ENCODE measurements at regions not wholly inside any gene's neighbourhood (a gene's known extent, or its start where the extent isn't known, plus 50 kb on each side); places are given as distances from the start of the nearest gene placed in this dataset.

DNA sequence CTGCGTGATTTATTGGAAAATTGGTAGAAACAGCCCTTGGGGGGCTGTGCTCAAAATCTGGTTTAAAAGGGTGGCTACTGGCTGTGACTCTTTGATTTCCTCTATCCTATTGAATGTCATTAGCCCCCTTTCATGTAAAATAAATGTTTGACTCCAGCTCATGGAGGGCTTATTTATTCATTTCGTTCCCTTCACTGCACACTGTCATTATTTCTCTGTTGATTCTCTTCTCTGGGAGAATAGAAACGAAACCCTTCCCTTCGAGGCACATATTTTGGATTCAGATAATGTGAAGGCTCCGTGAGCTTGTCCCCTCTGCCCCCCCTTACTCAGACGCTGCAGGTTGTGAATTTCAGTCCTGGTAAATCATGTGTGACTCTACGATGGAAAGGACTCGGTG, 203.9 kb upstream of the GPR26 start:
- DNase-seq: no peak

DNA sequence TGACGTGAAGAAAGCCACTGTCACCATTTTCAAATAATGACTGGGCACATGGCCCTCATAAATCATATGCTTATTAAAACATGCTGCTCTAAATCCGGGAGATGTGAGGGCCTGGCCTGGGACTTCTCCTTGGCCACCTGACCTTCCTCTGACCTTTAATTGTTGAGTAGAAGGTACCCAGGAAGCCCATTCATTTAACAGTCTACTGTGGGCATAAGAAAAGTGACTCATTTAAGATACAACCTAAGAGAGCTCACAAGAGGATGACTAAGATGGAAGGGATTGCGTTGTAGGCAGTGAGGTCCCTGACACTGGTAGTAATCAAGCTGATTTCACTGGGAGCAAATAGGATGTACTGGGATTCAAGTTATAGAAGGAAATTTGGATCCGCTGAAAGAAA, 203.4 kb upstream of the GPR26 start:
- no peak for DNase-seq

DNA sequence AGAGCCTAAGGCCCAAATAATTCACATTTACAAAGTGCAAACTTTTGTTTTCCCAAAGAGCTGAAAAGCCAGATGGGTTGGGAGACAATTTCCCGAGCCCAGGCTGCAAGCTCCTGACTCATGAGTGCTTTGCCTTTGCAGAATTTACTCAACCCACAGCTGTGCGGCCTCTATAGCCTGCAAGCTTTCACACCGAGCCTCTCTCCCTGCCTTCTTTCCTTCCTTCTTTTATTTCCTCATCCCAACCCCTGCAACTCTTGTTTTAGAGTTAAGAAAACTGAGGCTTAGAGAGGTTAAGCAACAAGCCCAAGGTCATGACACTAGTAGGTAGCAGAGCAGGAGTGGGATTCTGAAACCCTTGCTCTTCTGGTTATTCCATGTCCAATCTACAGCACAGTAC, 203.0 kb upstream of the GPR26 start:
- no peak for DNase-seq

DNA sequence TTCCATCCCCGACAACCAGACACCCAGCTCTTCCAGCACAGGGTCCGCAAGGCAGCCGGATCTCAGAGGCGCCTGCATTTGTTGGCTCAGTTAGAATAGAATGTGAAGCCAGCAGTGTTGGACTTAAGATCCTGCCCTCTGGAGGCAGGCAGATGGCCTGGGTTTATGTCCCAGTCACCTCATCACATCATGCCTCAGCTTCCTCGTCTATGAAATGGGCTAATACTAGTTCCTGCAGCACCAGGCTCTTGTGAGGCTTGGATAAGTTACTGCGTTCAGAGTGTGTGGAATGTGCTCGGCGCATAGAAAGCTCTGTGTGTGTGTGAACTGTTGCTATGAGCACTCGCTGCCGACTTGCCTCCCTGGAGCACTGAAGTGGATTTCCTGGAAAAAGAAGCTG, 202.5 kb upstream of the GPR26 start:
- DNase-seq: no peak

DNA sequence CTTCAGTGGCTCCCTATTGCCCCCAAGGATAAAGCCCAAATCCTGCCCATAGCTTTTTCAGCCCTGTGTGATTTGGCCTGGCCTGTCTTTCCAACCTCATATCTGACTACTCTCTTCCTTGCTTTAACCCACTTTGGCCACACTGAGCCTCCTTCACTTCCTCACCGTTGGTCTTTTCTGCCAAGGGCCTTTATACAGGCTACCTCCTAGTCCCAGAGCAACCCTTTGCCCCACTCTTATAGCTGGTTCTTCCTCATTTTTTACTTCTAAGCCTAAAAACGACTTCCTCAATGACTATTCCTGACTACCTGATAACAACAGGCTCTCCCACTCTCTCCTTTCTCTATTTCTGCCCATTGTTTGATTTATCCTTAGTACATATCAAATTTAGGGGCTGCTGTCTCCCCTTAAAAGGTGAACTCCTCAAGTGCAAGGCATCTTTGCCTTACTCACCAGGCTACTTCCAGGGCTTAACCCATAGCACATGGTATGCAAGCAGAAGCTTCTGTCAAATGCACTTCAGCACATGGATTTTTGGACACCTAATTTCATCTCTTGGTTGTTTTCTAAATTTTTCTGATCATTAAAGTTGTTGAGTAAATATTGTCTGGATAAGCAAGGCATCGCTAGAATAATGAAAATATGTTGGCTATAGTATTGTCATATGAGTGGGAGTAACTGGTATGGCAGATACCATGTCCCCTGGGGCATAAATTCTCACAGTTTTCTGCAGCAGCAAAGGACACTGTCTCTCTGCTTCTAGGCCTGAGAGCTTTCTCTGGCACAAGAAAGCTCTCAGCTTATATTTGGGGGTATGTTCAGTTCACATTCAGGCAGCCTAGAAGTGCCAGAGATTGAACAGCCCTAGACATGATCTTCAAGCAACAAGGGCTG, 201.5 kb upstream of the GPR26 start:
- DNase-seq: no peak

DNA sequence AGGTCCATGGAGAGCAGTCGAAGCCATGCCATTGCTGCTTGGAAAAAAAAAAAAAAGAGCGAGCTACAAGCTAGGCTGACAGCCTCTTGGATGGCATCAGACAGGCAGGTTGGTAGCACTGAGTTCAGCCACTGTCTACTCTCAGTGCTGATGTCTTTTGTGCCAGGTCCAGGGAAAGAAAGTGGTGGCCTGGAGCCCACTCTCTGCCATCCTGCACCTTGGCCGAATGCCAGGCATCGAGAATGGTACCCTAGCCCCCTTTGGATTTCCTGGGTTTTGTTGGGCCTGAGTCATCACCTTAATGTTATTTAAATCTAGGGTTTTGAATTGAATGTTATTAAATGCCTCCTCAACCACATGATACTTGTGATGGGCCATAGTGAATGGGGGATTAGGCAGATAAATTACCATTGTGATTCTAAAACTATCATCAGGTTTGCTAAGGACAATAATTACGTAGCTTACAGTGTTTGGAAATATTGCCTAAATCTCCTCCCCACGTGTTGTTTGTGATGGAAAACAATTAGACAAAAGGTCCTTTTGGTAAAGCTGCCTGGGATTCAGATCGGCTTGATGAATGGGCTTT, 195.7 kb upstream of the GPR26 start:
- no peak for DNase-seq

DNA sequence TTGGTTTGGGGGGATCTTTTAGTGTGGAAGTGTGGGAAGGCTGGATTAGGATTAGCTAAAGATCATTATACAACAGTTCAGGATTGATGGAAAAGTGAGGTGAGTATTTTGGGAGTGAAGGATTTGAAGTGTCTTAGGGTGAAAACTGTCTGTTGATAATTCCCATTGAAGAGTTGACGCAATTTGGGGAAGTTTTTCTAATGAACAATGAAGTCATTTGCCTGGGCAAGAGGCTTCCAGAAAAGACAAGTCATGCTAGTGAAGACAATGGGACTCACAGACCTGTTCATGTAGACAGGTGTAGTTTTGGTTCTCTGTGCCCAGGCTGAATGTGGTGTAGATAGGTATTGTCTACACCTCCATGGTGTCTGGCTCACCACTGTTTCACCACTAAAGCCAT, 194.3 kb upstream of the GPR26 start:
- DNase-seq: no peak

DNA sequence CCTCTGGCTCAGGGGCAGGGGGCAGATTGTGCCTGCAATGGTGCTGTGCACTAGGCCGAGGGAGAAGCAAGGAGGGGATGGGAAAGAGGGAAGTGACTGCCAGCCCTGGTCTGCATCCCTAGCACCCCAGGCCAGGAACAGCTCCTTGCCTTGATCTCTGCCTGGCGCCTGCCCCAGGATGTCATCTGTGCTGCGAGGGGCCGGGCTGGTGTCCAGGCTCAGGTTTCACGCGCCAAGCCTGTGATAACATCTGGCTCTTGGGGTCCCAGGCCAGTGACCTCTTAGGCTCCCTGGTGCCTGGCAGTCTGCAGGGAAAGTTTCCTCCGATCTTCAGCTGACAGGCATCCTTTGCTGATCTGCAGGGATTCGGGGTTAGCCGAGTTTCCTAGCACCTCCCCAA, 193.5 kb upstream of the GPR26 start:
- DNase-seq: no peak

DNA sequence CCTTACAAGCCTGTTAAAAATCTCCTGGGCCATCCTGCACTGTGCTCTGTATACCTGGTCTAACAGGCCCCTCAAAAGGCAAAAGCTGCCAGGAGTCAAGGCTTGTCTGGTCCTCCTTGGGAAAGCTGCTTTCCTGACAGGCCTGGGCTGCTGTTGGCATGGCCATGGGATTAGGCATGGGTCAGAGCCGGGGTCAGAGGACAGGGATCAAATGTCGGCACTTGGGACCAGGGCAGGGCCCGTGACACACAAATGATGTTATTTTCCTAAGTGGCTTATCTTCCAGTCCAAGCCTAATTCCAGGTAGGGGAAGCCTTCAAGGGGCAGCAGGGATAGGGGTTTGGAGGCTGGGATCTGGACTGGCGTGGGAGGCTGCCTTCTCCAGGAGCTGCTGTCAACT, 191.5 kb upstream of the GPR26 start:
- DNase-seq: no peak

DNA sequence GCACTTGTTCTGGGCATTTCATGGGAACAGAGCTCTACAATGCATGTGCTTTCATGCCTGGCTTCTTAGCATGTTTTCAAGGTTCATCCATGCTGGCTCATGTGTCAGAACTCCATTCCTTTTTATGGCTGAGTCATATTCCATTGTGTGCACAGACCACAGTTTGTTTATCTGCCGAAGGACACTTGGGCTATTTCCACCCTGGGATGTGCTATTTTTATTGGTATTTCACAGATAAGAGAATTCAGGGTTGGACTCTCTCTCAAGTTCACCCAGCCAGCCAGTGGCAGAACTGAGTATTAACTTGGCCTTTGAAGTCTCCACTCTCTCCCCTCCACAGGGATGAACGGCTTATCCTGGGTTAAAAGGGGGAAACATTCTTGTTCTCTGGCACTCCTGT, 190.7 kb upstream of the GPR26 start:
- peak; percentile 4 for DNase-seq

DNA sequence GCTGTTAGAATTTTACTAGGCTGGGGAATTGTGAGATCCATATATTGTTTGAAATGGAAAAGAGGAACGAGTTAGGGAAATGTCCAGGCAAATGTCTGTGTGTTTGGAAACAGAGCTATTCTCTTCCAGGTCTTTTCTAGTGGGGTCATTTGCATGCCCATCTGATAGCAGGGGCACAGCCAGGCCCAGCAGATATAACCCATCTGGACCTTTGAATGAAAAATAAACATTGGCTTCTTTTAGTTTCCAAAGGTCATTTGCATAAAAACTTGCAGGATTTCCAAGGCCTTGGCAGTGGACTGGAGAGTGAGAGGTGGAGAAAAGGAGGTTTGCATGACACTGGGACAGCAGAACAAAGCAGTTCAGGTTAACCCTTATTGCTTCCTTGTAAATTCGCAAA, 188.0 kb upstream of the GPR26 start:
- DNase-seq: no peak

DNA sequence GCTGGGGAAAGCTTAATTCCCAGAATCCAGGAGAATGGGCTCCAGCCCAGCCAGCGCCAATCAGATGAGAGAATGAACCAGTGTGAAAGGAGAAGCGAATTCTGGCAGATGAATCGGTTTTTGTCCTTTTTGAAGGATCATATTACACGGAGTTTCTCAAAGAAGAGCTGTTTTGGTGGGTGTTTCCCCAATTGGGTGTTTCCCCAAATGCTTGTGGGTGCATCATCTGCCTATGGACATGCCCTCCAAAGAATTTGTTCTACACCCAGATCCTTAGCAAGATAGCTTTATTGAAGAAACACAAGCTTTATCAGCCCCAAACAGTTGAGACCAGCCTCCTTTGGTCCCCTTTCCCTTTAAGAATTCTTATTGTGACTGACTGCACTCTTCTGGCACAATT, 186.5 kb upstream of the GPR26 start:
- DNase-seq: peak; percentile 26

DNA sequence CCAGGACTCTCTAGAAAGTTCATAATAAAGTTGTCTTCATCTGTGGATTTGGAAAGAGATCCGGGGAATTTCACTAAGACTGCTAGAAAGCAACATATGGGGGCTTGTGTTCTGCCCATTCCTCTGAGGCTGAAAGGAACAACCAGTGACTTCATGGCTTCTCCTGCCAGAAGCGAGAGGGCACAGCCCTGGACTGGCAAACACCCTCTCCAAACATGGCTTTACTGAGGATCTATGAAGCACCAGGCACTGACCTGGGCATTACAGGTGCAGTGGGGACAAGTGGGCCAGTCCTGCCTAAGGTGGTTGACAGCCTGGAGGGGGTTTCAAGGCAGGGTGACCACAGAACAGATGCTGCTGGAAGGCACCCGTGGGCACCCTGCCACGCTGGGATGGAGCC, 185.8 kb upstream of the GPR26 start:
- no peak for DNase-seq

DNA sequence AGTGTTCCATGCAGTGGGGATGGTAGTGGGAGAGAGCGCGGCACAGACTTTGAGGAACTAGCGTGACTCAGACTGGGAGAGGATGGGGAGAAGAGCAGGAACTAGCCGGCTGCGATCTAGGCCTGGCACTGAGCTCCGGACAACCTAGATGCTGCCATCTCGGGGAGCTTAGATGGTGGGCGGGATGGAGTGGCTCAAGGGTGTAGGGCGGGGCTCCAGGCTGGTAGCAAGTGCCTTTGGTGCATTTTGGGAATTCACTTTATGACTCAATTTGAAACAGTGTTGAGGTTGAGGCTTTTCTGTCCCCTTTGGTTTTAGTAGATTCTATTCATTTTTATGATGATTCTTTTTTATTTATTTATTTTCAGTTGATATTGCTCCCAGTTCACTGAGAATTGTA, 185.3 kb upstream of the GPR26 start:
- DNase-seq: no peak

DNA sequence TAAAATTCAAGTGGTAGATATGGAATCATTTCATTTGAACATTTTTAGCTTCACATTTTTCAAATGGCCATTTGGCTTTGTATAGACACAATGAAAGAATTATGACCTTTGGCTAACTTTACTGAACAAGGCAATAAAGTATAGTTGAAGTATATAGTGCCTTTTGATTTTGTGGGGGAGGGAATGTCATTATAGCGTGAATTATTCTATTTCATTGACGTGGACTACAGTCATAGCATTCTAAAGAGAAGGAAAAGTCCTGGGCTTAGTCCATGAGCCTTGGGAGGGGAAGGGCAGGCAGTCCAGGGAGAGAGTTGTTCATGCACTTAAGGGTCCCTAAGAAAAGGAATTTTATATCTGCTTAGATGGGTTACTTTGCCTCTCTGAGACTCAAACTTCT, 181.4 kb upstream of the GPR26 start:
- no peak for DNase-seq

DNA sequence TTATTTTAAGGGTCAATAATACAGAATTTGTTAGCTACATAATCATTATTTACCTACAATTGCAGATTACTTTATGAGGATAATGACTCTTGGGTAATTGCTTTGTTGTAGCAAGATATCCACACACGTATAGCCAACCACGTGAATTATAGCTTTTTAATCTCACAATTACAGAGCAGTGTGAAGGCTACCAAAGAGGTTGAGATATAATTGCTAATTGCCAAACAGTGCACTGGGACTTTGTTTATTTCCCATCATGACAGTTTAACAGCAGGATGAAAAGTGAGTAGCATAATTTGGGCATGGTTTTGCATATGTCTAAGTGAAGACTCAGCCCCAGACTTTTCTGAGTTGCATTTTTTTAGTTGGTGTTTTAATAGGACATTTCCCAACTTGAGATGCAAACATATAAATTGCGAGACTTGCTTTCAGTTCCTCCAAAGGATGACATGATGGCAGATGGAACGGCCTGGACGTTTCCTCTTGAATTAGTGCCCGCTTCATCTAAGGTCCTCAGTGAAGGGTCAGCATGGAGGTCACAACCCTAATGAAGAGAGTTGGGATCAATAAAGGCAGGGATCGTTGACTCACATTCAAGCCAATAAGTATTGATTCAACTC, 180.7 kb upstream of the GPR26 start:
- no peak for DNase-seq

DNA sequence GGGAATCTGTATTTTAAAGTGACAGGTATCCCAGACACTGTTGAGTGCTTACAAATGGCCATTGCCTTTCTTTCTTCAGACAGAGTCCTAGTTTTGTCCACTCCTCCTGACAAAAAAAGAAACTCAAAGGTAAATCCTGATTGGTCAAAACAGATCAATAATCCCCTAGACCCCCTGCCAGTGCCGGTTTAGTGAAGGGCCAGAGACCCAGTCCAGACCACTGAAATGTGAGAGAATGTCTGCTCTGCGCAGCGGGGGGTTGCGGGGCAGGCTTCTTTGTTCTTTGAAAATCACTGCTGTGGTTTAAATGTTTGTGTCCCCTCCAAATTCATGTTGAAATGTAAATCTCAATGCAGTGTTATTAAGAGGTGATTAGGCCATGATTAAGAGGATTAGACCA, 177.7 kb upstream of the GPR26 start:
- DNase-seq: no peak

DNA sequence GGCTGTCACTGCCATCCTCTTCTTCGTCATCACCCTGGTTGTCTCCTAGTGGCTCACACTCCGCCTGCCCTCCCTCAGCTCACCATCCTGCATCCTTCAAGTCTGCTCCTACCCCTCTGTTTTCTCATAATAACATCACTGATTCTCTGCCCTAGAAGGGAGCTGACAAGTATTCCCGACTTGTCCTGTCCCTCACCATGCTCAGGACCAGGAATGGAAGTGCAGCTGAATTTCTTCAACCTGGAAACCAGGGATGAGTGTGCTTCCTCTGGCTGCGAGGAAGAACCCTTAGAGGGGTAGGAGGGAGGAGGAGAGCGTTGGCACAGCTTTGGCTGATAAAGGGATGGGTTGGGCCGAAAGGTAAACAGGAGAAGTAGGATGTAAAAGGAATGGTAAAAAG, 174.8 kb upstream of the GPR26 start:
- no peak for DNase-seq

DNA sequence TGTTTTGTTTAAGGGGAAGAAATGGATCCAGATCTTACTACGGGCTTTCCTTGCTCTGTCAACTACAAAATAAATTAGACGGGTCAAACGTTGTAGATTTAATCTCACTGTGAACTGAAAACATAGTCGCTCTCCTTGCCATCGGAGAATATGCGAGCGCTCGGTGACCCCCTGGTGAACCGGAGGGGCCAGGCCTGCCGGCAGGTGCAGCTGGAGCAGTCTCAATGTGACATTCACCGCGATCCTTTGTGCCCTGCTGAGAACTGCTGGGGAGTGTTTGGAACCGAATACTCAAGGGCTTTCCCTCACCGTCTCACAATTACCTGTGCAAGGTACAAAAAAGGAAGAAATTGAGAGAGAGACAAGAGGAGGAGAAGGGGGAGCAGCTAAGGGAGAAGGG, 174.1 kb upstream of the GPR26 start:
- no peak for DNase-seq

DNA sequence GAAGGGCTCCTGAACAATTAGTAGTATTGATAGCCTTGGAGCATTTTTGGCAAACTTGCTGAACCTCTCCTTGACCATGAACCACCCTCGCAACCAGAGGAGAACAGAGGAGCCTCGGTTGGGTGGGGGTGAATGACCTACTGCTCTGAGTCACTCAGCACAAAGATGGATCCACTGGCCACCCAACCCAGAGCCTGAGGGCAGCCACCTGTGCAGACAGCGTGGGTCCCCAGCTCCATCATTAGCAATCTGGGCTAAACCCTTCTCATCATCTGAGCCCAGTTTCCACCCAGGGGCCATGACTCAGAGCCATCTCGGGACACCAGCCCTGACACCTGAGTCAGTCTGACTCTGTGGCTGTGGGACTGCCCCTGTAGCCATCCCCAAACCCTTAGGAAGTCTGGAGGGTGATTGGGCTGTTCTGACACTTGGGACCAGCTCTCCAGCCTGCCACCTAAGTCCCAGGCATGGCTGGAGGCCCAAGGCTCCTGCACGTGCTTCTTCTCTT, 171.8 kb upstream of the GPR26 start:
- no peak for DNase-seq

DNA sequence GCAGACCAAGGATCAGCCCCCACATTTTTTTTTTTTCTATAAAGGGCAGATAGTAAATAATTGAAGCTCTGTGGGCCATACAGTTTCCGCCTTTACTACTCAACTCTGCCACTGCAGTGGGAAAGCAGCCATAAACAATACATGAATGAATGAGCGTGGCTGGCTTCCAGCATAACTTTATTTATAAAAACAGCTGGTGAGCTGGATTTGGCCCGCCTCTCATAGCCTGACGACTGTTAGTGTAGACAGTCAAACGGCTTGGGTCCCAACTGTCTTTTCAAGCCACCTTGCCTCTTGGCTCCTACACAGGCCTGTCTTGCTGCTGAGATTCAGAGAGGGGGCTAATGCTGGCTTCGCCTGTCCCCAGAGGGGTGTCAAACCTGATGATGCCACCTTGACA, 169.8 kb upstream of the GPR26 start:
- DNase-seq: no peak

DNA sequence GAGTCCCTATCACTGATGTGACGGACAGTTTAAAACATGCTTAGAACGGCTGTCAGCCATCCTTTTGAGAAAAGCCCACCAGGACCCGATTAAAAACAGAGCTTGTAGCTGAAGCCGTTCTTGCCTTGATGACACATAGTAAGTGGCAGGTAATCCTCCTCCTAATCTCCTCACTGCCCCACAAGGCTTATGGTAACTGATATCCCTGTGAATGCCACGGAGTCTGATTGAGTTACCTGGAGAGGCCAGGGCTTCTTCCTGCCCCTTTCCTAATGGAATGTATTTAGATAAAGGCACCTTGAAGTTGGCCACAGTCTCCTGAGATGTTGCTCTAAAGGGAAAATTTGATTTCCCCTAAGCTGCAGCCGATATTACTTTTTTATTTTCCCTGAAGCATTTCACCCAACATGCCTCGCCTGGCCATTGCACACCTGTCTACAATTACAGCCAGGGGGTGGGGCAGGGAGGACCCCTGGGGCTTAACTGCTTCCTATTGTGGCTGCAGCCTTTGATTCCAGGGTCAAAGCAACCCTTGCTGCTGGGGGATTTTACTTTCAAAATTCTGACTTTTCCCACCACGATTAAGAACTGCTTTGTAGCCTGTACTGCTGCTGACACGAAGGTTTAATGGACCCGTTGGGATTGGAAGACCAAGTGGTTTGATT, 169.0 kb upstream of the GPR26 start:
- no peak for DNase-seq

DNA sequence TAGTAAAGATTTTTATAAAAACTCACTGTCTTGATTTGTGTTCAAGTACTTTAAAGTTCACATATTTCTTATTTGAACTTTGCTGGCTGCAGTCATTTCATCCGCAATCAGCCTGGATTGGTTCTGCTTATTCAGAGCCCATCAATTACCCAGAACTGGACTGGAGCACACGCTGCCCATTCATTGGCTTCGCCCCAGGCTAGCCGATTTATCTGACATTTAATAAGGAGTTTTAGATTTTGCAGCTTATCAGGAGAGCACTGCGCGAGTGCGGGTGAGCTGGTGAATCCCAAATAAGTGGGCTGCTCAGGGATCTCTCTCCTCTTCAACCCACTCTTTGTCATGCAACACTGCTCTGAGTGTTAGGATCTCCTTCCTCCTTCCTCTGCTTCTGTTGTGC, 166.0 kb upstream of the GPR26 start:
- DNase-seq: no peak

DNA sequence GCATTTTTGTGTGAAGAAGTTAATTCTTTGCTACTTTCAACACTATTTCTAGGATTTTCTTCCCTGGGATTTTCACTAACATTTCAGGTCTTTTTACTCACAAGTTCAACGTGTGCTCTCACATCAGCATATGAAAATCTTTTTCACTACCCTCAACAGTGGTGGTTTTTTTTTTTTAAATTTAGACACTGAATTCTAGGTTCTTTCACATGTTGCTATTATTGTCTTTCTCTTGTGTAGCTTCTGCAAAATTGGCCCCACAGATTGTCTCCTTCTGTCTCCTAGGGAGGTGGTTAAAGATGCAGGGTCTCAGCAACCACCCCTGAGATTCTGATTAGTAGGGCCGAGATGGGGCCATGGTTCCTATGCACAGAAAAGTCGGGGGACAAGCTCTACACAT, 165.0 kb upstream of the GPR26 start:
- DNase-seq: no peak

Measured in hematopoietic multipotent progenitor cell treated with erythropoietin and hydrocortisone succinate and interleukin-3 and kit ligand, for 6 days (in vitro differentiated cells).